Left ventricle myocardium inferior (tissue), 1 donor: ENCODE measurements at regions not wholly inside any gene's neighbourhood (a gene's known extent, or its start where the extent isn't known, plus 50 kb on each side); places are given as distances from the start of the nearest gene placed in this dataset.

Experiments used
- DNase-seq: peaks from one replicate; pipeline ENCODE4 v3.0.0-alpha.2; 2020
- H3K27ac ChIP-seq: fragments of 200-600 bp; replicated peaks from 2 replicates; pipeline ENCODE4 v1.8.0; 2021
- H3K27me3 ChIP-seq: fragments of 200-600 bp; 2 replicates; pipeline ENCODE4 v1.8.0; 2021; ENCODE audit warnings: low read depth
- H3K36me3 ChIP-seq: fragments of 200-600 bp; 2 replicates; pipeline ENCODE4 v1.8.0; 2021
- H3K4me1 ChIP-seq: fragments of 200-600 bp; 2 replicates; pipeline ENCODE4 v1.8.0; 2021
- H3K4me3 ChIP-seq: fragments of 200-600 bp; 2 replicates; pipeline ENCODE4 v1.8.0; 2021; ENCODE audit warnings: mild to moderate bottlenecking, moderate library complexity
- H3K9me3 ChIP-seq: fragments of 200-600 bp; replicated peaks from 2 replicates; pipeline ENCODE4 v1.8.0; 2021
- intact Hi-C: fragments of 100-400 bp; cut with micrococcal nuclease; formaldehyde crosslinking; loops from one replicate; pipeline ENCODE4 v1.11.0; 2022
- TF ChIP-seq, protein P1 (sequence below): fragments of 200-600 bp; IDR thresholded peaks from 2 replicates; pipeline ENCODE4 v1.8.0; 2021; ENCODE audit warnings: antibody characterized with exemption, mild to moderate bottlenecking, borderline replicate concordance
- donor health status: DM: no; HTN: yes; CAD: no; lungs with severe emphysema.

DNA sequence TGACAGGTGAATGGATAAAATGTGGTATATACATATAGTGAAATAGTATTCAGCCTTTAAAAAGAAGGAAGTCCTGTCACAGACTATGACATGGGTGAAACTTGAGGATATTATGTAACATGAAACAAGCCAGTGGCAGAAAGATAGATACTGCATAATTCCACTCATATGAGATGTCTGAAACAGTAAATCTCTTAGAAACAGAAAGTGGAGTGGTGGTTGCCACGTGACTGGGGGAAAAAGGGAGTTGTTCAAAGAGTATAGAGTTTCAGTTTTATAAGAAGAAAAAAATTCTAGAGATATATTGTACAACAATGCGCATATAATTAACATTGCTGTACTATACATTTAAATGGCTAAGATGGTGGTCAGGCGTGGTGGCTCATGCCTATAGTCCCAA is 178.2 kb upstream of the ATP5MC3 start:
- Histone ChIP-seq H3K4me3 (no peak overlapping the region), H3K27me3 (peaks cover 89% of the 10 kb centered on the region), H3K9me3 (no peaks in the 10 kb centered on the region), H3K36me3 (no peaks in the 10 kb centered on the region), H3K27ac (no peak overlapping the region), H3K4me1 (no peaks in the 10 kb centered on the region)
- intact Hi-C loops: loop anchor here (5.0 kb wide), 1 partner anchor 733 kb away; the partner anchor contains the start of gene HOXD13
- DNase-seq: no peak
- TF ChIP-seq, protein P1, sequence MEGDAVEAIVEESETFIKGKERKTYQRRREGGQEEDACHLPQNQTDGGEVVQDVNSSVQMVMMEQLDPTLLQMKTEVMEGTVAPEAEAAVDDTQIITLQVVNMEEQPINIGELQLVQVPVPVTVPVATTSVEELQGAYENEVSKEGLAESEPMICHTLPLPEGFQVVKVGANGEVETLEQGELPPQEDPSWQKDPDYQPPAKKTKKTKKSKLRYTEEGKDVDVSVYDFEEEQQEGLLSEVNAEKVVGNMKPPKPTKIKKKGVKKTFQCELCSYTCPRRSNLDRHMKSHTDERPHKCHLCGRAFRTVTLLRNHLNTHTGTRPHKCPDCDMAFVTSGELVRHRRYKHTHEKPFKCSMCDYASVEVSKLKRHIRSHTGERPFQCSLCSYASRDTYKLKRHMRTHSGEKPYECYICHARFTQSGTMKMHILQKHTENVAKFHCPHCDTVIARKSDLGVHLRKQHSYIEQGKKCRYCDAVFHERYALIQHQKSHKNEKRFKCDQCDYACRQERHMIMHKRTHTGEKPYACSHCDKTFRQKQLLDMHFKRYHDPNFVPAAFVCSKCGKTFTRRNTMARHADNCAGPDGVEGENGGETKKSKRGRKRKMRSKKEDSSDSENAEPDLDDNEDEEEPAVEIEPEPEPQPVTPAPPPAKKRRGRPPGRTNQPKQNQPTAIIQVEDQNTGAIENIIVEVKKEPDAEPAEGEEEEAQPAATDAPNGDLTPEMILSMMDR: no peak

DNA sequence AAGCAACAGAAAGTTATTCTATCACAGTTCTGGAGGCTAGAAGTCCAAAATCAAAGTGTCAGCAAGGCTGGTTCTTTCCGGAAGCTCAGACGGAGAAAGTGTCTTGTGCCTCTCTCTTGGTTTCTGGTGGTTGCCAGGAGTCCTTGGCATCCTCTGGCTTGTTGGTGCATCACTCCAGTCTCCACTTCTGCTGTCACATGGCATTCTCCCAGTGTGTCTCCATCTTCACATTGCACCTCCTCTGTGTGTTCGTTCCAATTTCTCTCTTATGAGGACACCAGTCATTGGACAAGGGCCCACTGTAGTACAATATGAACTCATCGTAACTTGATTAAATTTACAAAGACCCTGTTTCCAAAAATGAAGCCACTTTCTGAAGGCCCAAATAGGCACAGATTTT is 175.4 kb upstream of the ATP5MC3 start:
- TF ChIP-seq, protein P1: no peak
- Histone ChIP-seq H3K9me3 (no peaks in the 10 kb centered on the region), H3K4me3 (no peak overlapping the region), H3K4me1 (no peaks in the 10 kb centered on the region), H3K36me3 (no peaks in the 10 kb centered on the region), H3K27ac (no peak overlapping the region), H3K27me3 (peaks cover 83% of the 10 kb centered on the region)
- no peak for DNase-seq
- intact Hi-C loops: no loop called here

DNA sequence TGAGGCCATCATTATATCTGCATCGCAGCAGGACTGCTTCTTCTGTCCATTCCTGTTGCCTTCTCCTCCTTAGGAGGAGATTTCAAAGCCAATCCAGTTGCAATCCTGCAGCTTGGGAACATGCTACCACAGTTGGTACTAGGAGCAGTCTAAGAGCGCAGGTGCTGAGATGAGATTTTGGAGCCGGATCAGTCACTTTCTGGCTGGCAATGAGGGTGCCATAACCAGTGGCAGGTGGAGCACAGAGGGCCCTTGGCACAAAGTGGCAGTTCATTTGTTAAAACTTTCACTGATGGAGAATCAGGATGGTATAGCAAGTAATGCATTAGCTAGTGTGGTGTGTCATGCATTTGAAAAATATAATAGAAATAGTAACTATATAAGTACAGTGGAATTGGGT is 173.7 kb upstream of the ATP5MC3 start:
- peaks cover 76% of the 10 kb centered on the region for H3K27me3 ChIP-seq
- DNase-seq: no peak

DNA sequence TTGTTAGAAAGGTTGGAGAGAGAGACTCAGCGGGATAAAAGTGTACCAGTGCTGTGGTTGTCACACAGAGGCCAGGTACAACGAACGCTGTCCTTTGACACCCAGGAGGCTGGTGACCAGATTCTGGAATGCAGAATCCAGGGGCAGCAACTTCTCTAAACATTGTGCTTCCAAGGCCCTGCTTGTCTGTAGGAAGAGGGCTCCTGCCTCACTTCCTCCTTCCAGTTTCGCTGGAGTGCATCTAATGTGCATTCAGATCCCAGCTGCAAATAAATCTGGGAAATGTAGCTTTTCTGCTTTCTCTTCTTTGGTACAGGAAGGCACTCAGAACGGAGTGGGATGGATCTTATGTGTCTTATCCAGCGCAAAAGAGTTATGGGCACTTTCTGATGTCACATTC is 171.8 kb upstream of the ATP5MC3 start:
- Histone ChIP-seq H3K27me3 (peaks cover 70% of the 10 kb centered on the region), H3K4me3 (no peak overlapping the region), H3K9me3 (no peaks in the 10 kb centered on the region), H3K27ac (no peak overlapping the region), H3K36me3 (no peaks in the 10 kb centered on the region), H3K4me1 (no peaks in the 10 kb centered on the region)
- TF ChIP-seq, protein P1: no peak
- intact Hi-C loops: no loop called here
- no peak for DNase-seq

More for the DNA sequence above, 173.7 kb upstream of the ATP5MC3 start:
- Histone ChIP-seq H3K36me3 (no peaks in the 10 kb centered on the region), H3K27ac (no peak overlapping the region), H3K4me1 (no peaks in the 10 kb centered on the region), H3K4me3 (no peak overlapping the region), H3K9me3 (no peaks in the 10 kb centered on the region)
- intact Hi-C loops: no loop called here
- TF ChIP-seq, protein P1: no peak

DNA sequence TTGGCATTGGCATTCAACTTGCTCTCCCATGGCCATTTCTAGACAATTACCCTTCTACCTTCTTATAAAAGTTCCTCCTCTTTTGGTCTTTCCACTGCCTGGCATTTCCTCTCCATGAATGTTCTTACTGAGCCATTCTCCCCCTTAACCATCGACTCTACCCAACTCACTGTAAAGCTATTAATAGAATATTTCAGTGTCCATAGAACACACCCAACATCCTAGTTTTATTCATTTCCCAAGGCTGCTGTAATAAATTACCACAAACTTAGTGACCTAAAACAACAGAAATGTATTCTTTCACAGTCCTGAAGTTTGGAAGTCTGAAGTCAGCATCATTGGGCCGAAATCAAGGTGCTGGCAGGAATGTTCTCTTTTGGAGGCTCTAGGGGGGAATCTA is 170.0 kb upstream of the ATP5MC3 start:
- H3K27me3 ChIP-seq: peaks cover 60% of the 10 kb centered on the region
- no peak overlapping the region for H3K27ac ChIP-seq
- no peaks in the 10 kb centered on the region for H3K4me1 ChIP-seq
- H3K9me3 ChIP-seq: peaks cover 4% of the 10 kb centered on the region
- intact Hi-C loops: no loop called here
- H3K4me3 ChIP-seq: no peak overlapping the region
- TF ChIP-seq, protein P1: no peak
- no peak for DNase-seq
- H3K36me3 ChIP-seq: no peaks in the 10 kb centered on the region

DNA sequence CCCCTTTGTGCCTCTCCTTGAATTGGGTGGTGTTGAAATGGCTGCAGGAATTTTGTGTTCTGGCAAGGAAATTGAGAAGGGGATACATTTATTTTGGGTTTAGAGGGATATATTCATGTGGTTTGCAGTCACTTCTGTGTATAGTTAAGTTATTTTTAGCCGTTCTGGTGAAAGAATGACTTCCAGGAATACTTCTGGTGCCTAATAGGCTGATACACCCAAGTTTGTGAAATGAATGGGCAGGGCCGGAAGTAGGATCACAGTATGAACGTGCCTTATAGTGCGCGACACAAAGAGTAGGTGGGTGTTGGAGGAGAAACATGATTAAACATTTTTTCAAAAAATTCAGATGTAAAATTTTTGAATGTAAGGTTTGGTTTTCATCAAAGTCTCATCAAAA is 168.6 kb upstream of the ATP5MC3 start:
- DNase-seq: no peak
- H3K4me3 ChIP-seq: no peak overlapping the region
- intact Hi-C loops: no loop called here
- H3K27me3 ChIP-seq: peaks cover 46% of the 10 kb centered on the region
- TF ChIP-seq, protein P1: no peak
- no peak overlapping the region for H3K27ac ChIP-seq
- H3K36me3 ChIP-seq: no peaks in the 10 kb centered on the region
- no peaks in the 10 kb centered on the region for H3K4me1 ChIP-seq
- H3K9me3 ChIP-seq: peaks cover 4% of the 10 kb centered on the region
